Transverse colon (tissue), 4 donors: ENCODE measurements at regions not wholly inside any gene's neighbourhood (a gene's known extent, or its start where the extent isn't known, plus 50 kb on each side); places are given as distances from the start of the nearest gene placed in this dataset.

Experiments
- CTCF ChIP-seq, 5 experiments: fragments of 200-600 bp in 3 of 5; fragments of 450-650 bp in 2 of 5; sonication (generic) in 3 of 5; IDR thresholded peaks; 1 replicate in 2 of 5; 2 replicates in 3 of 5; pipeline ENCODE4 v1.5.1; 2016 to 2017; ENCODE audit warnings: antibody characterized with exemption in 5 of 5, inconsistent platforms in 3 of 5, mild to moderate bottlenecking in 2 of 5, moderate library complexity in 1 of 5
- EP300 ChIP-seq: sonication (generic); formaldehyde crosslinking; IDR thresholded peaks from one replicate; pipeline ENCODE4 v1.6.1; 2017; ENCODE audit warnings: antibody characterized with exemption, low read depth
- POLR2A ChIP-seq: fragments of 450-650 bp; IDR thresholded peaks from one replicate; pipeline ENCODE4 v1.6.1; 2016; ENCODE audit warnings: antibody characterized with exemption, mild to moderate bottlenecking, moderate library complexity
- POLR2AphosphoS5 ChIP-seq, 3 donors: sonication (generic); formaldehyde crosslinking; IDR thresholded peaks; one replicate each; pipeline ENCODE4 v1.6.1; 2016; ENCODE audit warnings: antibody characterized with exemption in 3 of 3

GRCh38 chr12:5192726-5193125 is 149.0 kb downstream of the KCNA5 start:
- no peak for TF ChIP-seq CTCF (IDR thresholded peaks at IDR 0.05)
- no peak for TF ChIP-seq POLR2A
- no peak for TF ChIP-seq POLR2AphosphoS5 (IDR thresholded peaks at IDR 0.05)
- no peak for TF ChIP-seq EP300
